ENCODE measurements at regions not wholly inside any gene's neighbourhood (a gene's known extent, or its start where the extent isn't known, plus 50 kb on each side); places are given as distances from the start of the nearest gene placed in this dataset.

GRCh38 chr18:22031611-22032010, 137.8 kb upstream of the GATA6 start:
- peaks cover 0 to 6% (median 0%) of the 10 kb centered on the region in 4 donors for H3K4me1 ChIP-seq
- H3K27me3 ChIP-seq, result no peaks in the 10 kb centered on the region
- no peaks in the 10 kb centered on the region for H3K9me3 ChIP-seq
- no peak overlapping the region for H3K4me3 ChIP-seq
- TF ChIP-seq CTCF (IDR thresholded peaks at IDR 0.05) (no peak), POLR2AphosphoS5 (IDR thresholded peaks at IDR 0.05) (no peak), POLR2A (IDR thresholded peaks at IDR 0.05) (no peak), EP300 (IDR thresholded peaks at IDR 0.05) (no peak)
- no peak overlapping the region for H3K27ac ChIP-seq
- DNase-seq (no peak), ATAC-seq (ENCODE audit: low FRiP score in 2 of 2) (no peak)
- WGBS, 2 donors, result 74 to 78% methylated on average over 6 of the region's 6 CpGs
- no peaks in the 10 kb centered on the region for H3K36me3 ChIP-seq

GRCh38 chr18:22032392-22032961, 136.9 kb upstream of the GATA6 start:
- WGBS, 2 donors, result 50 to 67% methylated on average over 4 of the region's 4 CpGs
- peak in 1 of 2 donors; percentile 42 for DNase-seq
- no peaks in the 10 kb centered on the region for H3K9me3 ChIP-seq

GRCh38 chr18:22033085-22033484, 136.3 kb upstream of the GATA6 start:
- DNase-seq, result no peak
- no peak for ATAC-seq (ENCODE audit: low FRiP score in 2 of 2)
- 74 to 86% methylated on average over 8 of the region's 8 CpGs for WGBS, 2 donors

More at GRCh38 chr18:22032392-22032961, 136.9 kb upstream of the GATA6 start:
- Histone ChIP-seq H3K4me3 (no peak overlapping the region), H3K27me3 (no peaks in the 10 kb centered on the region), H3K4me1 (peaks cover 0 to 6% (median 0%) of the 10 kb centered on the region in 4 donors), H3K27ac (peak overlapping the region in 1 of 4 donors; percentile 31), H3K36me3 (no peaks in the 10 kb centered on the region)
- TF ChIP-seq EP300 (IDR thresholded peaks at IDR 0.05) (no peak), CTCF (IDR thresholded peaks at IDR 0.05) (no peak), POLR2AphosphoS5 (IDR thresholded peaks at IDR 0.05) (no peak), POLR2A (IDR thresholded peaks at IDR 0.05) (no peak)
- ATAC-seq (ENCODE audit: low FRiP score in 2 of 2), result peak; percentile 62 to 89

GRCh38 chr18:22034276-22034675, 135.1 kb upstream of the GATA6 start:
- DNase-seq, result no peak
- Histone ChIP-seq H3K9me3 (no peaks in the 10 kb centered on the region), H3K27me3 (no peaks in the 10 kb centered on the region), H3K27ac (no peak overlapping the region), H3K4me3 (no peak overlapping the region), H3K36me3 (no peaks in the 10 kb centered on the region), H3K4me1 (peaks cover 0 to 6% (median 0%) of the 10 kb centered on the region in 4 donors)
- ATAC-seq (ENCODE audit: low FRiP score in 2 of 2), result no peak
- 45 to 49% methylated on average over 6 of the region's 6 CpGs for WGBS, 2 donors
- TF ChIP-seq POLR2A (IDR thresholded peaks at IDR 0.05), result no peak
- TF ChIP-seq POLR2AphosphoS5 (IDR thresholded peaks at IDR 0.05), result no peak

More at GRCh38 chr18:22033085-22033484, 136.3 kb upstream of the GATA6 start:
- Histone ChIP-seq H3K27me3 (no peaks in the 10 kb centered on the region), H3K9me3 (no peaks in the 10 kb centered on the region), H3K4me1 (peaks cover 0 to 6% (median 0%) of the 10 kb centered on the region in 4 donors), H3K27ac (no peak overlapping the region), H3K36me3 (no peaks in the 10 kb centered on the region), H3K4me3 (no peak overlapping the region)
- no peak for TF ChIP-seq POLR2A (IDR thresholded peaks at IDR 0.05)
- TF ChIP-seq CTCF (IDR thresholded peaks at IDR 0.05), result no peak
- TF ChIP-seq EP300 (IDR thresholded peaks at IDR 0.05), result no peak
- no peak for TF ChIP-seq POLR2AphosphoS5 (IDR thresholded peaks at IDR 0.05)

GRCh38 chr18:22040533-22040932, 128.9 kb upstream of the GATA6 start:
- WGBS, 2 donors, result 86 to 89% methylated on average over 4 of the region's 4 CpGs
- ATAC-seq (ENCODE audit: low FRiP score in 2 of 2) (no peak), DNase-seq (no peak)
- no peaks in the 10 kb centered on the region for H3K36me3 ChIP-seq
- H3K27me3 ChIP-seq, result no peaks in the 10 kb centered on the region
- H3K27ac ChIP-seq, result no peak overlapping the region
- H3K4me1 ChIP-seq, result no peaks in the 10 kb centered on the region
- H3K4me3 ChIP-seq, result no peak overlapping the region
- H3K9me3 ChIP-seq, result no peaks in the 10 kb centered on the region
- no peak for TF ChIP-seq CTCF (IDR thresholded peaks at IDR 0.05)
- no peak for TF ChIP-seq EP300 (IDR thresholded peaks at IDR 0.05)
- TF ChIP-seq POLR2AphosphoS5 (IDR thresholded peaks at IDR 0.05), result no peak
- no peak for TF ChIP-seq POLR2A (IDR thresholded peaks at IDR 0.05)

Data from upper lobe of left lung (tissue), 6 donors.